Heart left ventricle (tissue), 16 donors: ENCODE measurements at regions not wholly inside any gene's neighbourhood (a gene's known extent, or its start where the extent isn't known, plus 50 kb on each side); places are given as distances from the start of the nearest gene placed in this dataset.

Source experiments
- ATAC-seq, 4 donors: fragments of 200-7000 bp; cut with Tn5 transposase; one replicate each; pipeline ENCODE4 v1.9.1; 2020 to 2022; ENCODE audit warnings: moderate library complexity in 4 of 4, mild to moderate bottlenecking in 3 of 4, moderate number of reproducible peaks in 1 of 4
- DNase-seq, 5 donors: peaks; one replicate each; pipeline ENCODE4 v3.0.0-alpha.2; 2020
- H3K27ac ChIP-seq, 12 donors: fragments of 200-600 bp; sonication (generic) in 4 of 12; one replicate each; pipeline versions ENCODE4 v1.5.0 to v1.8.0; 2016 to 2022; ENCODE audit warnings: mild to moderate bottlenecking in 2 of 12
- H3K27me3 ChIP-seq, 9 donors: fragments of 200-600 bp; sonication (generic) in 2 of 9; one replicate each; pipeline versions ENCODE4 v1.5.1 to v1.8.0; 2016 to 2022; ENCODE audit warnings: mild to moderate bottlenecking in 3 of 9
- H3K36me3 ChIP-seq, 9 donors: fragments of 200-600 bp; sonication (generic) in 2 of 9; one replicate each; pipeline versions ENCODE4 v1.5.0 to v1.8.0; 2018 to 2022; ENCODE audit warnings: mild to moderate bottlenecking in 2 of 9
- H3K4me1 ChIP-seq, 12 donors: fragments of 200-600 bp; sonication (generic) in 4 of 12; one replicate each; pipeline versions ENCODE4 v1.5.0 to v1.8.0; 2016 to 2022; ENCODE audit warnings: mild to moderate bottlenecking in 3 of 12
- H3K4me3 ChIP-seq, 12 donors: fragments of 200-600 bp; sonication (generic) in 4 of 12; one replicate each; pipeline versions ENCODE4 v1.5.0 to v1.8.0; 2017 to 2022; ENCODE audit warnings: mild to moderate bottlenecking in 9 of 12, moderate library complexity in 4 of 12
- H3K9me3 ChIP-seq, 12 donors: fragments of 200-600 bp; sonication (generic) in 4 of 12; one replicate each; pipeline versions ENCODE4 v1.5.0 to v1.8.0; 2016 to 2022; ENCODE audit warnings: mild to moderate bottlenecking in 1 of 12
- CTCF ChIP-seq, 12 donors: fragments of 200-600 bp; sonication (generic) in 4 of 12; IDR thresholded peaks; one replicate each; pipeline versions ENCODE4 v1.5.0 to v1.8.0; 2018 to 2022; ENCODE audit warnings: antibody characterized with exemption in 12 of 12, mild to moderate bottlenecking in 5 of 12
- POLR2A ChIP-seq, 2 donors: fragments of 450-650 bp; IDR thresholded peaks; one replicate each; pipeline ENCODE4 v1.6.1; 2017; ENCODE audit warnings: antibody characterized with exemption in 2 of 2, mild to moderate bottlenecking in 2 of 2, moderate library complexity in 2 of 2
- WGBS, 4 donors: extraction: QIAGEN DNeasy Blood & Tissue Kit in 2 of 4; methylation state at CpG; one replicate each; pipeline versions ENCODE4 v1.1.5 to v1.1.7; 2013 to 2018; 5-methylcytosine and 5-hydroxymethylcytosine counted together
- intact Hi-C, 10 donors: fragments of 100-400 bp; cut with DNase I; formaldehyde crosslinking; loops; one replicate each; pipeline versions ENCODE4 v1.11.1 to v1.14.2; 2022
- donor health status: ischemic (EF 13 %, LVEDD 7.1; RV severe dilation, severe dysfunction).
- donor health status: healthy with polysubstance abuse.
- donor health status: DM: no; HTN: yes; CAD: no.
- donor health status: DM: no; HTN: no; CAD: no.
- donor health status: ischemic (EF 25% LVEDD 6.9; RV normal size, moderate dysfunction).
- donor health status: ischemic (EF 25% LVEDD 5.7; RV mildly dilated, moderate dysfunction).
- donor health status: healthy.
- donor health status: DM: yes; HTN: yes; CAD: no.
- donor health status: ischemic (EF 35%, LVEDD 5.7; RV mildly dilated, moderate dysfunction).
- donor health status: nonischemic (EF 11% LVEDD 7.7; RV severe dilation, severe dysfunction).
- donor health status: DM: yes; HTN: yes; CAD: no.
- donor health status: PGD.
- donor health status: ischemic (EF 29% LVEDD 5.4; RV normal size, mild dysfunction).
- donor health status: nonischemic (EF 23%, LVEDD 6.1; RV moderate dilation, normal function).

GRCh38 chr4:14743601-14744000 lies 258.7 kb upstream of the CPEB2 start:
- Histone ChIP-seq H3K4me1 (peaks cover 0 to 5% (median 0%) of the 10 kb centered on the region in 12 donors), H3K9me3 (no peaks in the 10 kb centered on the region), H3K36me3 (no peaks in the 10 kb centered on the region), H3K4me3 (no peak overlapping the region), H3K27me3 (no peaks in the 10 kb centered on the region), H3K27ac (no peak overlapping the region)
- TF ChIP-seq CTCF (IDR thresholded peaks at IDR 0.05), result no peak
- no peak for TF ChIP-seq POLR2A (IDR thresholded peaks at IDR 0.05)
- ATAC-seq, result no peak
- no peak for DNase-seq
- intact Hi-C loops, result loop anchor here in 2 of 10 donors (10.0 kb wide), 2 partner anchors 251 to 261 kb away; partner anchors contain the start of gene CPEB2 (in 1 of the 2)
- WGBS, 4 donors, result 89 to 96% (median 90%) methylated on average over 5 of the region's 5 CpGs

GRCh38 chr4:14744346-14744745 lies 257.9 kb upstream of the CPEB2 start:
- no peak for DNase-seq
- no peak overlapping the region for H3K4me3 ChIP-seq
- intact Hi-C loops, result loop anchor here in 2 of 10 donors (10.0 kb wide), 2 partner anchors 250 to 260 kb away; partner anchors contain the start of gene CPEB2 (in 1 of the 2)
- H3K36me3 ChIP-seq, result no peaks in the 10 kb centered on the region
- no peaks in the 10 kb centered on the region for H3K9me3 ChIP-seq
- 67 to 77% (median 70%) methylated on average over 3 to 4 of the region's 4 CpGs for WGBS, 4 donors
- no peaks in the 10 kb centered on the region for H3K27me3 ChIP-seq
- ATAC-seq, result no peak
- TF ChIP-seq CTCF (IDR thresholded peaks at IDR 0.05), result no peak
- H3K27ac ChIP-seq, result no peak overlapping the region
- peaks cover 0 to 5% (median 0%) of the 10 kb centered on the region in 12 donors for H3K4me1 ChIP-seq

- H3K4me1 ChIP-seq, result peaks cover 0 to 5% (median 0%) of the 10 kb centered on the region in 12 donors
- no peak overlapping the region for H3K27ac ChIP-seq
- ATAC-seq (peak; percentile 61 to 94 (median 90)), DNase-seq (peak in 4 of 5 donors; percentile 36 to 54 (median 38))
- peaks cover 0 to 24% (median 9%) of the 10 kb centered on the region in 12 donors for H3K9me3 ChIP-seq
- intact Hi-C loops, result loop anchor here in 5 of 10 donors (5.0 to 10.0 kb wide), 4 partner anchors 245 to 707 kb away; partner anchors contain the start of gene CPEB2 (in 4 of the 5)
- H3K4me3 ChIP-seq, result no peak overlapping the region
- no peaks in the 10 kb centered on the region for H3K27me3 ChIP-seq
- TF ChIP-seq CTCF (IDR thresholded peaks at IDR 0.05) (peak; percentile 12 to 62 (median 50)), POLR2A (IDR thresholded peaks at IDR 0.05) (no peak)
- WGBS, 4 donors, result 38 to 59% (median 49%) methylated on average over 2 of the region's 2 CpGs
- no peaks in the 10 kb centered on the region for H3K36me3 ChIP-seq
These were observed 252.4 kb upstream of the CPEB2 start for GRCh38 chr4:14749910-14750309.

GRCh38 chr4:14752341-14753046 lies 249.8 kb upstream of the CPEB2 start:
- no peak overlapping the region for H3K4me3 ChIP-seq
- WGBS, 4 donors, result 82 to 91% (median 87%) methylated on average over 6 of the region's 6 CpGs
- ATAC-seq (no peak), DNase-seq (no peak)
- H3K36me3 ChIP-seq, result no peaks in the 10 kb centered on the region
- peaks cover 0 to 4% (median 0%) of the 10 kb centered on the region in 12 donors for H3K4me1 ChIP-seq
- no peak overlapping the region for H3K27ac ChIP-seq
- intact Hi-C loops, result loop anchor here in 2 of 10 donors (5.0 kb wide), 1 partner anchor 250 kb away; the partner anchor contains the start of gene CPEB2 (in 2 of the 2)
- peaks cover 0 to 24% (median 9%) of the 10 kb centered on the region in 12 donors for H3K9me3 ChIP-seq
- no peak for TF ChIP-seq CTCF (IDR thresholded peaks at IDR 0.05)
- TF ChIP-seq POLR2A (IDR thresholded peaks at IDR 0.05), result no peak
- no peaks in the 10 kb centered on the region for H3K27me3 ChIP-seq
